Adrenal gland (tissue), 5 donors: ENCODE measurements at regions not wholly inside any gene's neighbourhood (a gene's known extent, or its start where the extent isn't known, plus 50 kb on each side); places are given as distances from the start of the nearest gene placed in this dataset.

Experiments
- CTCF ChIP-seq, 6 experiments: fragments of 450-650 bp in 4 of 6; fragments of 200-600 bp in 2 of 6; sonication (generic) in 1 of 6; IDR thresholded peaks; 1 replicate in 5 of 6; 2 replicates in 1 of 6; pipeline versions ENCODE4 v1.5.1 to v1.8.0; 2016 to 2021; ENCODE audit warnings: antibody characterized with exemption in 6 of 6, mild to moderate bottlenecking in 2 of 6, moderate library complexity in 1 of 6
- POLR2A ChIP-seq, 2 donors: fragments of 450-650 bp; IDR thresholded peaks; one replicate each; pipeline ENCODE4 v1.6.1; 2017; ENCODE audit warnings: antibody characterized with exemption in 2 of 2, mild to moderate bottlenecking in 2 of 2, moderate library complexity in 1 of 2
- donor health status: DM: no; HTN: no; CAD: no.

- no peak for TF ChIP-seq CTCF (IDR thresholded peaks at IDR 0.05)
- TF ChIP-seq POLR2A (IDR thresholded peaks at IDR 0.05), result no peak
Observed at GRCh38 chr2:78895022-78895421, 130.5 kb upstream of the REG3G start.
